ENCODE measurements at regions not wholly inside any gene's neighbourhood (a gene's known extent, or its start where the extent isn't known, plus 50 kb on each side); places are given as distances from the start of the nearest gene placed in this dataset.

GRCh38 chr1:93810316-93810715, 68.7 kb downstream of the DNTTIP2 start:
- no peaks in the 10 kb centered on the region for H3K27me3 ChIP-seq (ENCODE audit: control insufficient read depth, insufficient read depth, low read length)
- TF ChIP-seq CTCF (IDR thresholded peaks at IDR 0.05; ENCODE audit: insufficient read depth, low read length, poor library complexity, severe bottlenecking), result no peak
- H3K4me3 ChIP-seq (ENCODE audit: low read depth, low read length), result no peak overlapping the region
- no peaks in the 10 kb centered on the region for H3K36me3 ChIP-seq (ENCODE audit: control insufficient read depth, insufficient read depth, low read length)
- DNase-seq (ENCODE audit: low read depth), result no peak

- no peak for TF ChIP-seq CTCF (IDR thresholded peaks at IDR 0.05; ENCODE audit: insufficient read depth, low read length, poor library complexity, severe bottlenecking)
- Histone ChIP-seq H3K27me3 (ENCODE audit: control insufficient read depth, insufficient read depth, low read length) (no peaks in the 10 kb centered on the region), H3K4me3 (ENCODE audit: low read depth, low read length) (no peak overlapping the region), H3K36me3 (ENCODE audit: control insufficient read depth, insufficient read depth, low read length) (no peaks in the 10 kb centered on the region)
- DNase-seq (ENCODE audit: low read depth), result no peak
Measured at GRCh38 chr1:93808871-93809270, 70.1 kb downstream of the DNTTIP2 start.

- TF ChIP-seq CTCF (IDR thresholded peaks at IDR 0.05; ENCODE audit: insufficient read depth, low read length, poor library complexity, severe bottlenecking), result no peak
- no peaks in the 10 kb centered on the region for H3K36me3 ChIP-seq (ENCODE audit: control insufficient read depth, insufficient read depth, low read length)
- DNase-seq (ENCODE audit: low read depth), result no peak
- no peaks in the 10 kb centered on the region for H3K27me3 ChIP-seq (ENCODE audit: control insufficient read depth, insufficient read depth, low read length)
- no peak overlapping the region for H3K4me3 ChIP-seq (ENCODE audit: low read depth, low read length)
Measured at GRCh38 chr1:93807311-93807930, 71.6 kb downstream of the DNTTIP2 start.

GRCh38 chr1:93805027-93805610, 73.9 kb downstream of the DNTTIP2 start:
- DNase-seq (ENCODE audit: low read depth), result no peak
- no peak overlapping the region for H3K4me3 ChIP-seq (ENCODE audit: low read depth, low read length)
- H3K36me3 ChIP-seq (ENCODE audit: control insufficient read depth, insufficient read depth, low read length), result no peaks in the 10 kb centered on the region
- TF ChIP-seq CTCF (IDR thresholded peaks at IDR 0.05; ENCODE audit: insufficient read depth, low read length, poor library complexity, severe bottlenecking), result no peak
- no peaks in the 10 kb centered on the region for H3K27me3 ChIP-seq (ENCODE audit: control insufficient read depth, insufficient read depth, low read length)

- H3K27me3 ChIP-seq (ENCODE audit: control insufficient read depth, insufficient read depth, low read length), result no peaks in the 10 kb centered on the region
- no peaks in the 10 kb centered on the region for H3K36me3 ChIP-seq (ENCODE audit: control insufficient read depth, insufficient read depth, low read length)
- TF ChIP-seq CTCF (IDR thresholded peaks at IDR 0.05; ENCODE audit: insufficient read depth, low read length, poor library complexity, severe bottlenecking), result no peak
- no peak overlapping the region for H3K4me3 ChIP-seq (ENCODE audit: low read depth, low read length)
- peak; percentile 43 for DNase-seq (ENCODE audit: low read depth)
Measured at GRCh38 chr1:93804412-93804811, 74.6 kb downstream of the DNTTIP2 start.

GRCh38 chr1:93801471-93801870, 77.5 kb downstream of the DNTTIP2 start:
- TF ChIP-seq CTCF (IDR thresholded peaks at IDR 0.05; ENCODE audit: insufficient read depth, low read length, poor library complexity, severe bottlenecking), result no peak
- Histone ChIP-seq H3K27me3 (ENCODE audit: control insufficient read depth, insufficient read depth, low read length) (no peaks in the 10 kb centered on the region), H3K36me3 (ENCODE audit: control insufficient read depth, insufficient read depth, low read length) (no peaks in the 10 kb centered on the region), H3K4me3 (ENCODE audit: low read depth, low read length) (no peak overlapping the region)
- DNase-seq (ENCODE audit: low read depth), result no peak
